HCT116 (cell line): ENCODE measurements at regions not wholly inside any gene's neighbourhood (a gene's known extent, or its start where the extent isn't known, plus 50 kb on each side); places are given as distances from the start of the nearest gene placed in this dataset.
"Not testable (repeated sequence)": the region's sequence is repeated elsewhere in the genome, so short reads cannot be mapped to it uniquely, and the experiment has no call there.

ENCODE experiments used
- ATAC-seq: fragments of 200-7000 bp; cut with Tn5 transposase; 2 replicates; pipeline ENCODE4 v1.9.1; 2020; ENCODE audit warnings: mild to moderate bottlenecking, moderate library complexity
- BruUV-seq: library from RNA; stranded (reverse); fragments of 400-500 nt; replicated peaks from 2 replicates; lab custom pipeline; 2021; lab: Mats Ljungman, UMichigan
- CTCF ChIA-PET: fragments of 300-600 bp; sonication (Branson Sonifier 250); formaldehyde crosslinking; loops from one replicate; lab custom pipeline; 2021; ENCODE audit warnings: antibody characterized with exemption; lab: Charles Lee
- POLR2A ChIA-PET: fragments of 300-600, 350-600 bp; sonication (Branson Sonifier 250); formaldehyde crosslinking; loops from one replicate; lab custom pipeline; 2021; ENCODE audit warnings: antibody characterized with exemption; lab: Charles Lee
- RAD21 ChIA-PET, 2 experiments: fragments of 300-600 bp; sonication (Branson Sonifier 250); formaldehyde crosslinking; loops; one replicate each; lab custom pipeline; 2023; ENCODE audit warnings: low total read pairs in 2 of 2; ENCODE audit not compliant: uncharacterized antibody in 2 of 2, unreplicated experiment in 2 of 2, low non-redundant PET in 1 of 2; lab: Charles Lee
- DNase-seq: peaks from one replicate; pipeline ENCODE4 v3.0.0-alpha.2; 2010; ENCODE audit warnings: low read depth, low spot score
- H2AFZ ChIP-seq: fragments of 200-600 bp; shearing (Covaris generic), sonication (generic); 2 replicates; pipeline ENCODE4 v1.6.1; 2017; ENCODE audit warnings: low read depth, mixed run types, mixed read lengths, antibody characterized with exemption, low read length; ENCODE audit not compliant: poor library complexity, severe bottlenecking
- H3K27ac ChIP-seq: 2 replicates; pipeline ENCODE4 v1.5.1; 2012; ENCODE audit warnings: low read depth, low read length
- H3K27me3 ChIP-seq: fragments of 200-600 bp; sonication (generic); 2 replicates; pipeline ENCODE4 v1.6.1; 2016; ENCODE audit warnings: mixed run types, low read length, mixed read lengths; ENCODE audit not compliant: insufficient read depth
- H3K36me3 ChIP-seq, 2 experiments: fragments of 200-500 bp in 1 of 2; fragments of 200-600 bp in 1 of 2; sonication (Bioruptor generic) in 1 of 2; sonication (generic) in 1 of 2; 2 replicates each; pipeline versions ENCODE4 v1.5.1 to v1.6.1; 2014 to 2016; ENCODE audit warnings: low read length in 2 of 2, inconsistent platforms in 1 of 2, mixed read lengths in 1 of 2, mixed run types in 1 of 2; ENCODE audit not compliant: insufficient read depth in 2 of 2, control insufficient read depth in 1 of 2
- H3K4me1 ChIP-seq, 2 experiments: fragments of 200-600 bp in 1 of 2; sonication (generic) in 1 of 2; 2 replicates each; pipeline versions ENCODE4 v1.5.1 to v1.6.1; 2012 to 2017; ENCODE audit warnings: low read length in 2 of 2, inconsistent platforms in 1 of 2, mild to moderate bottlenecking in 1 of 2, mixed read lengths in 1 of 2, mixed run types in 1 of 2, moderate library complexity in 1 of 2; ENCODE audit not compliant: insufficient read depth in 2 of 2, control insufficient read depth in 1 of 2
- H3K4me2 ChIP-seq: fragments of 200-600 bp; sonication (generic); 2 replicates; pipeline ENCODE4 v1.6.1; 2017; ENCODE audit warnings: mixed run types, low read length, mixed read lengths
- H3K4me3 ChIP-seq, 2 experiments: fragments of 200-600 bp in 1 of 2; sonication (generic) in 1 of 2; replicated peaks in 1 of 2; 2 replicates each; pipeline ENCODE4 v1.5.1; 2011 to 2016; ENCODE audit warnings: low read length in 2 of 2, control low read depth in 1 of 2, low read depth in 1 of 2, mild to moderate bottlenecking in 1 of 2, mixed read lengths in 1 of 2, mixed run types in 1 of 2
- H3K79me2 ChIP-seq: fragments of 200-600 bp; sonication (generic); 2 replicates; pipeline ENCODE4 v1.6.1; 2017; ENCODE audit warnings: mild to moderate bottlenecking, mixed run types, low read length, moderate library complexity, mixed read lengths; ENCODE audit not compliant: insufficient read depth
- H3K9ac ChIP-seq: fragments of 200-600 bp; sonication (generic); 2 replicates; pipeline ENCODE4 v1.6.1; 2016; ENCODE audit warnings: low read length, mixed read lengths
- H3K9me2 ChIP-seq: fragments of 200-600 bp; sonication (generic), shearing (Covaris generic); 2 replicates; pipeline ENCODE4 v1.6.1; 2017; ENCODE audit warnings: mixed run types, mild to moderate bottlenecking, moderate library complexity; ENCODE audit not compliant: insufficient read depth
- H3K9me3 ChIP-seq, 2 experiments: fragments of 200-500 bp in 1 of 2; fragments of 200-600 bp in 1 of 2; sonication (Bioruptor generic) in 1 of 2; sonication (generic) in 1 of 2; 2 replicates each; pipeline ENCODE4 v1.6.1; 2014 to 2017; ENCODE audit warnings: low read length in 2 of 2, mixed read lengths in 2 of 2, inconsistent platforms in 1 of 2, low read depth in 1 of 2, mild to moderate bottlenecking in 1 of 2, mixed run types in 1 of 2, moderate library complexity in 1 of 2; ENCODE audit not compliant: control insufficient read depth in 1 of 2, insufficient read depth in 1 of 2
- H4K20me1 ChIP-seq: fragments of 200-600 bp; sonication (generic), shearing (Covaris generic); 2 replicates; pipeline ENCODE4 v1.6.1; 2017; ENCODE audit warnings: mixed run types, mild to moderate bottlenecking, moderate library complexity; ENCODE audit not compliant: insufficient read depth
- CBX3 ChIP-seq: IDR thresholded peaks from 2 replicates; pipeline ENCODE4 v1.6.1; 2012; ENCODE audit warnings: low read depth
- EZH2 ChIP-seq: fragments of 200-600 bp; sonication (generic); IDR thresholded peaks from 2 replicates; pipeline ENCODE4 v1.6.1; 2017; ENCODE audit warnings: antibody characterized with exemption, mixed run types
- SIN3A ChIP-seq: IDR thresholded peaks from 2 replicates; pipeline ENCODE4 v1.6.1; 2012; ENCODE audit warnings: low read depth
- intact Hi-C: fragments of 100-400 bp; cut with micrococcal nuclease; formaldehyde crosslinking; loops from 2 replicates; pipeline ENCODE4 v1.10.0; 2022
- TF ChIP-seq, protein P1 (sequence below): IDR thresholded peaks from 2 replicates; pipeline ENCODE4 v1.6.1; 2011; ENCODE audit warnings: mild to moderate bottlenecking, low read length, moderate library complexity; ENCODE audit not compliant: insufficient replicate concordance; ENCODE audit errors: extremely low read depth

DNA sequence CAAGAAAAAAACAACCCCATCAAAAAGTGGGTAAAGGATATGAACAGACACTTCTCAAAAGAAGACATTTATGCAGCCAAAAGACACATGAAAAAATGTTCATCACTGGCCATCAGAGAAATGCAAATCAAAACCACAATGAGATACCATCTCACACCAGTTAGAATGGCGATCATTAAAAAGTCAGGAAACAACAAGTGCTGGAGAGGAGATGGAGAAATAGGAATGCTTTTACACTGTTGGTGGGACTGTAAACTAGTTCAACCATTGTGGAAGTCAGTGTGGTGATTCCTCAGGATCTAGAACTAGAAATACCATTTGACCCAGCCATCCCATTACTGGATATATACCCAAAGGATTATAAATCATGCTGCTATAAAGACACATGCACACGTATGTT is 467.2 kb upstream of the RUNX1 start:
- H2AFZ ChIP-seq, H3K4me1 ChIP-seq, H3K9ac ChIP-seq, BruUV-seq, POLR2A ChIA-PET, CTCF ChIA-PET, ATAC-seq, RAD21 ChIA-PET, intact Hi-C loops, H3K36me3 ChIP-seq, H3K4me2 ChIP-seq, H3K9me3 ChIP-seq, H3K4me3 ChIP-seq, H3K79me2 ChIP-seq, H3K9me2 ChIP-seq, DNase-seq, H3K27ac ChIP-seq, H3K27me3 ChIP-seq, H4K20me1 ChIP-seq: not testable (repeated sequence)

DNA sequence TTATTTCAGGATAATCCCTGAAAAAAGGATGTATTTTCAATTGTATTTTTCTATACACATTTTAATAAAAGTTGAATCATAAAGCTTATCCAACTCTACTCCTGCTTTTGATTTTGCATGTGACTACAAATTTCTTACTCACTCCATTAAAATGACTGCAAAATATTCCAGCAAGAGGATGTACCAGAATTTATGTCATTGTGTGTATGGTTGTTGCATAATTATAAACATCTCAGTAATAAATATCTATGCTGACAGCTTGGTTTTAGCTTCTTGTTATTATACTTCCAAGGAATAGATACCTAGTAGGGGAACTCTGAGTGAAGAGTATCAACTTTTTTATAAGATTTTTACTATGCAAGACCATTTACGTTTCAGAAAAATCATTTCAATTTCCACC is 463.2 kb upstream of the RUNX1 start:
- no peaks in the 10 kb centered on the region for H3K79me2 ChIP-seq
- ATAC-seq = no peak
- H3K36me3 ChIP-seq = no peaks in the 10 kb centered on the region
- RAD21 ChIA-PET = no interaction called here
- no peaks in the 10 kb centered on the region for H3K9me3 ChIP-seq
- no peak overlapping the region for H2AFZ ChIP-seq
- DNase-seq = no peak
- H3K4me1 ChIP-seq = peaks cover 0 to 5% of the 10 kb centered on the region in 2 experiments; a peak in 1 of 4 replicates
- H3K27me3 ChIP-seq = no peaks in the 10 kb centered on the region
- CTCF ChIA-PET = no interaction called here
- H3K4me3 ChIP-seq = no peak overlapping the region
- BruUV-seq = no TSS peak
- intact Hi-C loops = no loop called here
- no peak overlapping the region for H3K9ac ChIP-seq
- POLR2A ChIA-PET = no interaction called here
- TF ChIP-seq SIN3A (no peak), EZH2 (no peak), CBX3 (no peak)
- TF ChIP-seq, protein P1, sequence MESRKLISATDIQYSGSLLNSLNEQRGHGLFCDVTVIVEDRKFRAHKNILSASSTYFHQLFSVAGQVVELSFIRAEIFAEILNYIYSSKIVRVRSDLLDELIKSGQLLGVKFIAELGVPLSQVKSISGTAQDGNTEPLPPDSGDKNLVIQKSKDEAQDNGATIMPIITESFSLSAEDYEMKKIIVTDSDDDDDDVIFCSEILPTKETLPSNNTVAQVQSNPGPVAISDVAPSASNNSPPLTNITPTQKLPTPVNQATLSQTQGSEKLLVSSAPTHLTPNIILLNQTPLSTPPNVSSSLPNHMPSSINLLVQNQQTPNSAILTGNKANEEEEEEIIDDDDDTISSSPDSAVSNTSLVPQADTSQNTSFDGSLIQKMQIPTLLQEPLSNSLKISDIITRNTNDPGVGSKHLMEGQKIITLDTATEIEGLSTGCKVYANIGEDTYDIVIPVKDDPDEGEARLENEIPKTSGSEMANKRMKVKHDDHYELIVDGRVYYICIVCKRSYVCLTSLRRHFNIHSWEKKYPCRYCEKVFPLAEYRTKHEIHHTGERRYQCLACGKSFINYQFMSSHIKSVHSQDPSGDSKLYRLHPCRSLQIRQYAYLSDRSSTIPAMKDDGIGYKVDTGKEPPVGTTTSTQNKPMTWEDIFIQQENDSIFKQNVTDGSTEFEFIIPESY = no peak
- no peaks in the 10 kb centered on the region for H3K9me2 ChIP-seq
- H3K4me2 ChIP-seq = no peak overlapping the region
- H4K20me1 ChIP-seq = no peaks in the 10 kb centered on the region
- H3K27ac ChIP-seq = no peak overlapping the region
